Peyer's patch (tissue), 4 donors: ENCODE measurements at regions not wholly inside any gene's neighbourhood (a gene's known extent, or its start where the extent isn't known, plus 50 kb on each side); places are given as distances from the start of the nearest gene placed in this dataset.

ENCODE experiments used
- POLR2A ChIP-seq, 2 donors: fragments of 450-650 bp; IDR thresholded peaks; one replicate each; pipeline ENCODE4 v1.5.1; 2017; ENCODE audit warnings: antibody characterized with exemption in 2 of 2, mild to moderate bottlenecking in 2 of 2, moderate library complexity in 2 of 2
- TF ChIP-seq, protein P1 (sequence below), 6 experiments: fragments of 450-650 bp in 4 of 6; fragments of 200-600 bp in 2 of 6; sonication (generic) in 1 of 6; IDR thresholded peaks; one replicate each; pipeline ENCODE4 v1.5.1; 2017 to 2019; ENCODE audit warnings: antibody characterized with exemption in 6 of 6, mild to moderate bottlenecking in 3 of 6, moderate library complexity in 1 of 6

DNA sequence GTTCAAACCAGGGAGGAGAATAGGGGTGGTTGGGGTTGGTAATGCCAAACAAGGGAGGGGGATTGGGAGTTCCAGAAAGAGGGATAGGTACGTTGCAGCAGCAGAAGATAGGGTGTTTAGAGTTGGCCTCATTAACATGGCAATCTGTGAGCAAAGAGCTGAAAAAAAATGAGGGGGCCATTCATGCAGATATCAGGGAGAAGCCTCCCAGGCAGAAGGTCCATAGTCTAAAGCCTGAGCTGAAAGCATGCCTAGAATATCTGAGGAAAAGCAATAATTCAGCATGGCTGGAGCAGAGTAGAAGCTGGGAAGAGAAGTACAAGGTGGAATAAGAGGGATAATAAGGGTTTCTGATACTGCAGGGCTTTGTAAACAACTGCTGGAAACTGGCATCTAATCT is 550.9 kb upstream of the LCORL start:
- TF ChIP-seq, protein P1, sequence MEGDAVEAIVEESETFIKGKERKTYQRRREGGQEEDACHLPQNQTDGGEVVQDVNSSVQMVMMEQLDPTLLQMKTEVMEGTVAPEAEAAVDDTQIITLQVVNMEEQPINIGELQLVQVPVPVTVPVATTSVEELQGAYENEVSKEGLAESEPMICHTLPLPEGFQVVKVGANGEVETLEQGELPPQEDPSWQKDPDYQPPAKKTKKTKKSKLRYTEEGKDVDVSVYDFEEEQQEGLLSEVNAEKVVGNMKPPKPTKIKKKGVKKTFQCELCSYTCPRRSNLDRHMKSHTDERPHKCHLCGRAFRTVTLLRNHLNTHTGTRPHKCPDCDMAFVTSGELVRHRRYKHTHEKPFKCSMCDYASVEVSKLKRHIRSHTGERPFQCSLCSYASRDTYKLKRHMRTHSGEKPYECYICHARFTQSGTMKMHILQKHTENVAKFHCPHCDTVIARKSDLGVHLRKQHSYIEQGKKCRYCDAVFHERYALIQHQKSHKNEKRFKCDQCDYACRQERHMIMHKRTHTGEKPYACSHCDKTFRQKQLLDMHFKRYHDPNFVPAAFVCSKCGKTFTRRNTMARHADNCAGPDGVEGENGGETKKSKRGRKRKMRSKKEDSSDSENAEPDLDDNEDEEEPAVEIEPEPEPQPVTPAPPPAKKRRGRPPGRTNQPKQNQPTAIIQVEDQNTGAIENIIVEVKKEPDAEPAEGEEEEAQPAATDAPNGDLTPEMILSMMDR (IDR thresholded peaks at IDR 0.05) = no peak
- no peak for TF ChIP-seq POLR2A (IDR thresholded peaks at IDR 0.05)
